Left ventricle myocardium superior (tissue), 1 donor: ENCODE measurements at regions not wholly inside any gene's neighbourhood (a gene's known extent, or its start where the extent isn't known, plus 50 kb on each side); places are given as distances from the start of the nearest gene placed in this dataset.
A peak's percentile ranks its signal among the peaks of the same experiment; 100 is the strongest.

Experiments used
- ATAC-seq: fragments of 200-7000 bp; cut with Tn5 transposase; one replicate; pipeline ENCODE4 v1.9.1; 2020; ENCODE audit warnings: mild to moderate bottlenecking, moderate library complexity
- DNase-seq: peaks from one replicate; pipeline ENCODE4 v3.0.0-alpha.2; 2020
- intact Hi-C: fragments of 100-400 bp; cut with micrococcal nuclease; formaldehyde crosslinking; loops from one replicate; pipeline ENCODE4 v1.11.0; 2022
- donor health status: DM: no; HTN: yes; CAD: no; lungs with severe emphysema.

- DNase-seq: no peak
- no peak for ATAC-seq
- intact Hi-C loops: no loop called here
These were observed 301.4 kb downstream of the GALR1 start for GRCh38 chr18:77551055-77551454.

GRCh38 chr18:77552945-77553344 is 303.3 kb downstream of the GALR1 start:
- intact Hi-C loops: no loop called here

GRCh38 chr18:77554061-77554460 is 304.4 kb downstream of the GALR1 start:
- intact Hi-C loops: no loop called here
- ATAC-seq (no peak), DNase-seq (no peak)

More at GRCh38 chr18:77552945-77553344, 303.3 kb downstream of the GALR1 start:
- ATAC-seq (no peak), DNase-seq (no peak)

GRCh38 chr18:77557046-77557587 is 307.5 kb downstream of the GALR1 start:
- ATAC-seq: no peak
- intact Hi-C loops: no loop called here
- no peak for DNase-seq

GRCh38 chr18:77559274-77559910 is 309.7 kb downstream of the GALR1 start:
- ATAC-seq (no peak), DNase-seq (no peak)
- intact Hi-C loops: no loop called here

GRCh38 chr18:77560341-77560992 is 310.8 kb downstream of the GALR1 start:
- peak; percentile 27 for ATAC-seq

GRCh38 chr18:77566604-77567003 is 317.0 kb downstream of the GALR1 start:
- intact Hi-C loops: no loop called here
- DNase-seq: no peak
- ATAC-seq: no peak

More at GRCh38 chr18:77560341-77560992, 310.8 kb downstream of the GALR1 start:
- intact Hi-C loops: no loop called here
- DNase-seq: no peak

GRCh38 chr18:77567205-77567604 is 317.6 kb downstream of the GALR1 start:
- intact Hi-C loops: no loop called here
- ATAC-seq: no peak
- no peak for DNase-seq

- no peak for DNase-seq
- intact Hi-C loops: no loop called here
- no peak for ATAC-seq
These were observed 322.1 kb downstream of the GALR1 start for GRCh38 chr18:77571743-77572142.

GRCh38 chr18:77572537-77572936 is 322.9 kb downstream of the GALR1 start:
- intact Hi-C loops: no loop called here
- ATAC-seq (no peak), DNase-seq (no peak)

- ATAC-seq (no peak), DNase-seq (no peak)
- intact Hi-C loops: no loop called here
These were observed 323.9 kb downstream of the GALR1 start for GRCh38 chr18:77573571-77573970.

GRCh38 chr18:77590943-77591515 is 341.4 kb downstream of the GALR1 start:
- no peak for ATAC-seq
- DNase-seq: no peak
- intact Hi-C loops: no loop called here

- DNase-seq (no peak), ATAC-seq (no peak)
- intact Hi-C loops: no loop called here
These were observed 348.1 kb downstream of the GALR1 start for GRCh38 chr18:77597726-77598125.

GRCh38 chr18:77600674-77601073 is 351.0 kb downstream of the GALR1 start:
- ATAC-seq (no peak), DNase-seq (no peak)
- intact Hi-C loops: no loop called here

GRCh38 chr18:77601567-77601966 is 351.9 kb downstream of the GALR1 start:
- ATAC-seq (no peak), DNase-seq (no peak)
- intact Hi-C loops: no loop called here

GRCh38 chr18:77607087-77607486 is 357.4 kb downstream of the GALR1 start:
- ATAC-seq (no peak), DNase-seq (no peak)
- intact Hi-C loops: no loop called here

GRCh38 chr18:77608807-77609206 is 359.2 kb downstream of the GALR1 start:
- ATAC-seq: no peak
- no peak for DNase-seq
- intact Hi-C loops: no loop called here

- intact Hi-C loops: no loop called here
- DNase-seq (no peak), ATAC-seq (peak; percentile 21)
These were observed 368.0 kb downstream of the GALR1 start for GRCh38 chr18:77617694-77618093.

GRCh38 chr18:77619525-77619924 is 369.9 kb downstream of the GALR1 start:
- ATAC-seq: peak; percentile 80
- DNase-seq: no peak
- intact Hi-C loops: no loop called here

- intact Hi-C loops: no loop called here
- ATAC-seq (no peak), DNase-seq (no peak)
These were observed 372.5 kb downstream of the GALR1 start for GRCh38 chr18:77622009-77622692.
